ENCODE measurements at regions not wholly inside any gene's neighbourhood (a gene's known extent, or its start where the extent isn't known, plus 50 kb on each side); places are given as distances from the start of the nearest gene placed in this dataset.
"Not testable (repeated sequence)": the region's sequence is repeated elsewhere in the genome, so short reads cannot be mapped to it uniquely, and the experiment has no call there.

GRCh38 chrX:18002791-18003190 lies 141.7 kb upstream of the RAI2 start:
- no peak for DNase-seq

GRCh38 chrX:17994429-17994828 lies 133.3 kb upstream of the RAI2 start:
- DNase-seq, result no peak

GRCh38 chrX:17993062-17993461 lies 132.0 kb upstream of the RAI2 start:
- DNase-seq, result peak; percentile 2

GRCh38 chrX:17990532-17990931 lies 129.4 kb upstream of the RAI2 start:
- DNase-seq, result no peak

- DNase-seq, result no peak
Observed at GRCh38 chrX:17987783-17988182, 126.7 kb upstream of the RAI2 start.

GRCh38 chrX:17986977-17987376 lies 125.9 kb upstream of the RAI2 start:
- no peak for DNase-seq

- no peak for DNase-seq
Observed at GRCh38 chrX:17986440-17986839, 125.3 kb upstream of the RAI2 start.

- peak; percentile 3 for DNase-seq
Observed at GRCh38 chrX:17984415-17984814, 123.3 kb upstream of the RAI2 start.

- DNase-seq, result no peak
Observed at GRCh38 chrX:17983389-17983788, 122.3 kb upstream of the RAI2 start.

GRCh38 chrX:17977696-17978095 lies 116.6 kb upstream of the RAI2 start:
- peak; percentile 27 for DNase-seq

- DNase-seq, result no peak
Observed at GRCh38 chrX:17976955-17977354, 115.9 kb upstream of the RAI2 start.

GRCh38 chrX:17975349-17975748 lies 114.3 kb upstream of the RAI2 start:
- not testable (repeated sequence) for DNase-seq

GRCh38 chrX:17968367-17968766 lies 107.3 kb upstream of the RAI2 start:
- no peak for DNase-seq

- DNase-seq, result no peak
Observed at GRCh38 chrX:17967888-17968287, 106.8 kb upstream of the RAI2 start.

GRCh38 chrX:17964871-17965270 lies 103.8 kb upstream of the RAI2 start:
- no peak for DNase-seq

GRCh38 chrX:17960891-17961290 lies 99.8 kb upstream of the RAI2 start:
- no peak for DNase-seq

- no peak for DNase-seq
Observed at GRCh38 chrX:17944833-17945497, 83.9 kb upstream of the RAI2 start.

- DNase-seq, result not testable (repeated sequence)
Observed at GRCh38 chrX:17941171-17941570, 80.1 kb upstream of the RAI2 start.

GRCh38 chrX:17939724-17940123 lies 78.6 kb upstream of the RAI2 start:
- peak; percentile 4 for DNase-seq

GRCh38 chrX:17933856-17934255 lies 72.8 kb upstream of the RAI2 start:
- no peak for DNase-seq

GRCh38 chrX:17932781-17933180 lies 71.7 kb upstream of the RAI2 start:
- DNase-seq, result no peak

GRCh38 chrX:17931855-17932254 lies 70.8 kb upstream of the RAI2 start:
- no peak for DNase-seq

- DNase-seq, result no peak
Observed at GRCh38 chrX:17930850-17931249, 69.8 kb upstream of the RAI2 start.

- peak; percentile 22 for DNase-seq
Observed at GRCh38 chrX:17923546-17923945, 62.4 kb upstream of the RAI2 start.

GRCh38 chrX:17922303-17922702 lies 61.2 kb upstream of the RAI2 start:
- no peak for DNase-seq
